DOHH2 (cell line): ENCODE measurements at regions not wholly inside any gene's neighbourhood (a gene's known extent, or its start where the extent isn't known, plus 50 kb on each side); places are given as distances from the start of the nearest gene placed in this dataset.

ENCODE experiments used
- H3F3A ChIP-seq: fragments of 200-600 bp; sonication (generic), shearing (Covaris generic); 2 replicates; pipeline ENCODE4 v1.6.0; 2016; ENCODE audit warnings: antibody characterized with exemption, mild to moderate bottlenecking; ENCODE audit not compliant: control insufficient read depth, insufficient read depth
- H3K27ac ChIP-seq: fragments of 200-600 bp; sonication (generic); 2 replicates; pipeline ENCODE4 v1.5.1; 2014; ENCODE audit warnings: low read depth, mild to moderate bottlenecking, low read length, moderate library complexity
- H3K27me3 ChIP-seq: fragments of 200-600 bp; sonication (generic); 2 replicates; pipeline ENCODE4 v1.6.1; 2014; ENCODE audit warnings: mild to moderate bottlenecking, low read length, mixed read lengths; ENCODE audit not compliant: control insufficient read depth
- H3K36me3 ChIP-seq: fragments of 200-600 bp; sonication (generic); 2 replicates; pipeline ENCODE4 v1.6.1; 2014; ENCODE audit warnings: mild to moderate bottlenecking, low read length, moderate library complexity, mixed read lengths; ENCODE audit not compliant: control insufficient read depth
- H3K4me1 ChIP-seq: fragments of 200-600 bp; sonication (generic); 2 replicates; pipeline ENCODE4 v1.6.1; 2014; ENCODE audit warnings: mild to moderate bottlenecking, low read length, mixed read lengths; ENCODE audit not compliant: control insufficient read depth
- H3K4me2 ChIP-seq: fragments of 200-600 bp; sonication (generic); 2 replicates; pipeline ENCODE4 v1.6.0; 2014; ENCODE audit warnings: mild to moderate bottlenecking, low read length, moderate library complexity
- H3K4me3 ChIP-seq: fragments of 200-600 bp; sonication (generic); 2 replicates; pipeline ENCODE4 v1.5.1; 2014; ENCODE audit warnings: mild to moderate bottlenecking, low read length, mixed read lengths
- H3K79me2 ChIP-seq: fragments of 200-600 bp; sonication (generic); 2 replicates; pipeline ENCODE4 v1.6.1; 2014; ENCODE audit warnings: mild to moderate bottlenecking, low read length, mixed read lengths; ENCODE audit not compliant: control insufficient read depth
- H3K9me2 ChIP-seq: fragments of 200-600 bp; sonication (generic); replicated peaks from 2 replicates; pipeline ENCODE4 v1.6.1; 2014; ENCODE audit warnings: mild to moderate bottlenecking, low read length, mixed read lengths; ENCODE audit not compliant: control insufficient read depth
- H3K9me3 ChIP-seq: fragments of 200-600 bp; sonication (generic); 2 replicates; pipeline ENCODE4 v1.6.1; 2014; ENCODE audit warnings: antibody characterized with exemption, low read length, mixed read lengths; ENCODE audit not compliant: control insufficient read depth, insufficient read depth
- H4K20me1 ChIP-seq: fragments of 200-600 bp; sonication (generic); 2 replicates; pipeline ENCODE4 v1.6.0; 2014; ENCODE audit warnings: low read depth, mild to moderate bottlenecking, antibody characterized with exemption, low read length, moderate library complexity; ENCODE audit not compliant: control insufficient read depth, insufficient read depth
- CTCF ChIP-seq: fragments of 200-600 bp; sonication (generic); IDR thresholded peaks from one replicate; pipeline ENCODE4 v1.5.1; 2014; ENCODE audit warnings: antibody characterized with exemption, mild to moderate bottlenecking, low read depth, low read length; ENCODE audit not compliant: poor library complexity, severe bottlenecking
- EZH2phosphoT487 ChIP-seq: fragments of 200-600 bp; sonication (generic); IDR thresholded peaks from 2 replicates; pipeline ENCODE4 v1.6.1; 2017; ENCODE audit warnings: borderline replicate concordance, mild to moderate bottlenecking, antibody characterized with exemption, low read length, moderate library complexity, mixed read lengths

GRCh38 chr14:89011355-89012281, 187.2 kb downstream of the TTC8 start:
- Histone ChIP-seq H3F3A (no peaks in the 10 kb centered on the region), H3K9me3 (0 out of 2 replicates have a peak, but pooled peaks cover 4% of the 10 kb centered on the region), H3K27ac (no peak overlapping the region), H3K4me3 (no peak overlapping the region), H3K27me3 (no peaks in the 10 kb centered on the region), H3K4me2 (no peak overlapping the region), H3K36me3 (no peaks in the 10 kb centered on the region), H4K20me1 (no peaks in the 10 kb centered on the region), H3K4me1 (peaks cover 7% of the 10 kb centered on the region), H3K9me2 (no peaks in the 10 kb centered on the region), H3K79me2 (no peaks in the 10 kb centered on the region)
- no peak for TF ChIP-seq EZH2phosphoT487
- TF ChIP-seq CTCF = no peak

GRCh38 chr14:89012282-89013097, 188.0 kb downstream of the TTC8 start:
- Histone ChIP-seq H3K36me3 (no peaks in the 10 kb centered on the region), H3K27me3 (no peaks in the 10 kb centered on the region), H3K9me2 (no peaks in the 10 kb centered on the region), H3K4me1 (peaks cover 7% of the 10 kb centered on the region), H3K79me2 (no peaks in the 10 kb centered on the region), H4K20me1 (no peaks in the 10 kb centered on the region), H3K27ac (no peak overlapping the region), H3K4me3 (no peak overlapping the region), H3K4me2 (no peak overlapping the region), H3F3A (no peaks in the 10 kb centered on the region), H3K9me3 (0 out of 2 replicates have a peak, but pooled peaks cover 4% of the 10 kb centered on the region)
- TF ChIP-seq EZH2phosphoT487 (no peak), CTCF (no peak)

- Histone ChIP-seq H3K9me2 (no peaks in the 10 kb centered on the region), H3K4me3 (no peak overlapping the region)
- TF ChIP-seq CTCF = peak; percentile 25
- no peak for TF ChIP-seq EZH2phosphoT487
Measured at GRCh38 chr14:89013098-89013504, 188.7 kb downstream of the TTC8 start.

More at GRCh38 chr14:89013098-89013504, 188.7 kb downstream of the TTC8 start:
- H4K20me1 ChIP-seq = no peaks in the 10 kb centered on the region
- H3K4me1 ChIP-seq = peaks cover 7% of the 10 kb centered on the region
- H3K27ac ChIP-seq = no peak overlapping the region
- 0 out of 2 replicates have a peak, but pooled peaks cover 4% of the 10 kb centered on the region for H3K9me3 ChIP-seq
- H3K4me2 ChIP-seq = no peak overlapping the region
- H3F3A ChIP-seq = no peaks in the 10 kb centered on the region
- H3K79me2 ChIP-seq = no peaks in the 10 kb centered on the region
- H3K36me3 ChIP-seq = no peaks in the 10 kb centered on the region
- H3K27me3 ChIP-seq = no peaks in the 10 kb centered on the region
